HEK293 (cell line): ENCODE measurements at regions not wholly inside any gene's neighbourhood (a gene's known extent, or its start where the extent isn't known, plus 50 kb on each side); places are given as distances from the start of the nearest gene placed in this dataset.

Experiments
- CTCF ChIA-PET: fragments of 350-600 bp; formaldehyde crosslinking; extraction: SDS; loops from one replicate; lab custom pipeline; 2021; ENCODE audit warnings: antibody characterized with exemption; lab: Yijun Ruan, JAX
- POLR2A ChIA-PET: fragments of 300-600 bp; formaldehyde crosslinking; extraction: SDS; loops from one replicate; lab custom pipeline; 2020; ENCODE audit warnings: antibody characterized with exemption, inconsistent platforms; lab: Yijun Ruan, JAX
- H3K27ac ChIP-seq: fragments of 200-500 bp; sonication (Bioruptor generic); 2 replicates; pipeline ENCODE4 v1.5.1; 2014; ENCODE audit warnings: low read depth, low read length, control low read depth, inconsistent platforms; ENCODE audit errors: extremely low read depth
- H3K36me3 ChIP-seq, 2 experiments: fragments of 200-500 bp in 1 of 2; sonication (Bioruptor generic) in 1 of 2; 1 replicate in 1 of 2; 2 replicates in 1 of 2; pipeline ENCODE4 v1.5.1; 2014 to 2017; ENCODE audit warnings: inconsistent platforms in 2 of 2, low read length in 2 of 2; ENCODE audit not compliant: control insufficient read depth in 2 of 2, insufficient read depth in 1 of 2
- H3K4me1 ChIP-seq: fragments of 200-500 bp; sonication (Bioruptor generic); 2 replicates; pipeline ENCODE4 v1.5.1; 2014; ENCODE audit warnings: mild to moderate bottlenecking, low read length, inconsistent platforms; ENCODE audit not compliant: control insufficient read depth, insufficient read depth
- H3K4me3 ChIP-seq: 2 replicates; pipeline ENCODE4 v1.5.1; 2011; ENCODE audit warnings: low read depth, mild to moderate bottlenecking, control low read depth, low read length, moderate library complexity
- H3K9me3 ChIP-seq: fragments of 200-500 bp; sonication (Bioruptor generic); 2 replicates; pipeline ENCODE4 v1.5.1; 2014; ENCODE audit warnings: low read depth, low read length, inconsistent platforms; ENCODE audit not compliant: control insufficient read depth, insufficient read depth
- YY2 ChIP-seq: fragments of 450-650 bp; formaldehyde crosslinking; IDR thresholded peaks from 2 replicates; pipeline ENCODE4 v1.5.1; 2016; ENCODE audit warnings: missing biosample characterization, missing genetic modification characterization
- ZBTB21 ChIP-seq: fragments of 450-650 bp; formaldehyde crosslinking; IDR thresholded peaks from 2 replicates; pipeline ENCODE4 v1.5.1; 2017; ENCODE audit warnings: missing biosample characterization, missing genetic modification characterization
- ZBTB8A ChIP-seq: fragments of 450-650 bp; formaldehyde crosslinking; IDR thresholded peaks from 2 replicates; pipeline ENCODE4 v1.5.1; 2016; ENCODE audit warnings: missing biosample characterization, missing genetic modification characterization
- ZIC2 ChIP-seq: fragments of 450-650 bp; formaldehyde crosslinking; IDR thresholded peaks from 2 replicates; pipeline ENCODE4 v1.5.1; 2016; ENCODE audit warnings: missing biosample characterization, missing genetic modification characterization
- ZNF239 ChIP-seq: fragments of 450-650 bp; formaldehyde crosslinking; IDR thresholded peaks from 2 replicates; pipeline ENCODE4 v1.5.1; 2016; ENCODE audit warnings: missing biosample characterization, missing genetic modification characterization
- ZNF302 ChIP-seq: fragments of 450-650 bp; formaldehyde crosslinking; IDR thresholded peaks from 2 replicates; pipeline ENCODE4 v1.5.1; 2016; ENCODE audit warnings: missing biosample characterization, missing genetic modification characterization, low read depth
- ZNF311 ChIP-seq: fragments of 450-650 bp; formaldehyde crosslinking; IDR thresholded peaks from 2 replicates; pipeline ENCODE4 v1.5.1; 2017; ENCODE audit warnings: missing biosample characterization, missing genetic modification characterization, borderline replicate concordance
- ZNF610 ChIP-seq: fragments of 450-650 bp; formaldehyde crosslinking; IDR thresholded peaks from 2 replicates; pipeline ENCODE4 v1.5.1; 2016; ENCODE audit warnings: missing biosample characterization, missing genetic modification characterization, borderline replicate concordance
- ZNF624 ChIP-seq: fragments of 450-650 bp; formaldehyde crosslinking; IDR thresholded peaks from 2 replicates; pipeline ENCODE4 v1.5.1; 2017; ENCODE audit warnings: missing biosample characterization, missing genetic modification characterization
- ZNF707 ChIP-seq: fragments of 450-650 bp; formaldehyde crosslinking; IDR thresholded peaks from 2 replicates; pipeline ENCODE4 v1.5.1; 2016; ENCODE audit warnings: missing biosample characterization, missing genetic modification characterization
- ZNF777 ChIP-seq: fragments of 450-650 bp; formaldehyde crosslinking; IDR thresholded peaks from 2 replicates; pipeline ENCODE4 v1.5.1; 2017; ENCODE audit warnings: missing biosample characterization, missing genetic modification characterization, borderline replicate concordance
- TF ChIP-seq, protein P1 (sequence below): fragments of 450-650 bp; formaldehyde crosslinking; IDR thresholded peaks from 2 replicates; pipeline ENCODE4 v1.5.1; 2016; ENCODE audit warnings: missing biosample characterization, missing genetic modification characterization
- TF ChIP-seq, protein P2 (sequence below): fragments of 450-650 bp; formaldehyde crosslinking; conservative IDR thresholded peaks from 2 replicates; pipeline ENCODE4 v1.5.1; 2016; ENCODE audit warnings: low read depth, missing biosample characterization, missing genetic modification characterization
- TF ChIP-seq, protein P3 (sequence below): sonication (generic); formaldehyde crosslinking; IDR thresholded peaks from 2 replicates; pipeline ENCODE4 v1.8.1; 2022; ENCODE audit warnings: mild to moderate bottlenecking, moderate library complexity, missing genetic modification reagents
- TF ChIP-seq, protein P4 (sequence below): fragments of 450-650 bp; formaldehyde crosslinking; IDR thresholded peaks from 2 replicates; pipeline ENCODE4 v1.5.1; 2016; ENCODE audit warnings: missing biosample characterization, missing genetic modification characterization
- TF ChIP-seq, protein P5 (sequence below): fragments of 450-650 bp; formaldehyde crosslinking; IDR thresholded peaks from 2 replicates; pipeline ENCODE4 v1.5.1; 2017; ENCODE audit warnings: missing biosample characterization, missing genetic modification characterization
- TF ChIP-seq, protein P6 (sequence below): fragments of 450-650 bp; formaldehyde crosslinking; IDR thresholded peaks from 2 replicates; pipeline ENCODE4 v1.5.1; 2017; ENCODE audit warnings: missing biosample characterization, missing genetic modification characterization
- TF ChIP-seq, protein P7 (sequence below): fragments of 450-650 bp; formaldehyde crosslinking; IDR thresholded peaks from 2 replicates; pipeline ENCODE4 v1.5.1; 2016; ENCODE audit warnings: missing biosample characterization, missing genetic modification characterization
- TF ChIP-seq, protein P8 (sequence below): fragments of 450-650 bp; formaldehyde crosslinking; IDR thresholded peaks from 2 replicates; pipeline ENCODE4 v1.5.1; 2017; ENCODE audit warnings: missing biosample characterization, missing genetic modification characterization

DNA sequence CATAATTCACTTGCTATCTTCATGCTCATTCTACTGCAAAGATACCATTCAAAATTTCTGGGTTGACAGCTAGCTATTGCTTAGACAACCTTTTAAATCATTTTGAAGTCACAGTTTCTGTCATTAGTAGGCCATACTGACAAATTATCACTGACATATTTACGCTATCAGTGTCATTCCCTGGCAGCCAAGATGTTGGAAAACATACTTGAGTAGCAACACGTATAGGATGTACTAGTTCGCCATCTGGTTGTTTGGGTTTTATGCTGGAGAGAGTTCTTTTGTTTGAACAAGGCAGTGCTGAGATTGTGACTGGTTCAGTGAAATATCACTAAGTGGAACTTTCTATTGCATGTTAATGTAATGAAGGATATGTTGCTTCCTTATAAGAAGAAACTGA lies 621.9 kb downstream of the DTWD2 start:
- Histone ChIP-seq H3K9me3 (no peaks in the 10 kb centered on the region), H3K4me3 (no peak overlapping the region), H3K27ac (no peak overlapping the region), H3K4me1 (no peaks in the 10 kb centered on the region), H3K36me3 (no peaks in the 10 kb centered on the region)
- ChIA-PET CTCF (no interaction called here), POLR2A (no interaction called here)
- no peak for TF ChIP-seq ZBTB21
- no peak for TF ChIP-seq ZBTB8A (tag by site-specific recombination)
- TF ChIP-seq ZNF777, result no peak
- TF ChIP-seq, protein P1, sequence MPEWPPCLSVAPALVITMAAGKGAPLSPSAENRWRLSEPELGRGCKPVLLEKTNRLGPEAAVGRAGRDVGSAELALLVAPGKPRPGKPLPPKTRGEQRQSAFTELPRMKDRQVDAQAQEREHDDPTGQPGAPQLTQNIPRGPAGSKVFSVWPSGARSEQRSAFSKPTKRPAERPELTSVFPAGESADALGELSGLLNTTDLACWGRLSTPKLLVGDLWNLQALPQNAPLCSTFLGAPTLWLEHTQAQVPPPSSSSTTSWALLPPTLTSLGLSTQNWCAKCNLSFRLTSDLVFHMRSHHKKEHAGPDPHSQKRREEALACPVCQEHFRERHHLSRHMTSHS (tag by site-specific recombination), result no peak
- TF ChIP-seq ZNF610 (tag by site-specific recombination), result no peak
- TF ChIP-seq ZNF302 (tag by site-specific recombination), result no peak
- TF ChIP-seq YY2 (tag by site-specific recombination), result no peak
- TF ChIP-seq, protein P2, sequence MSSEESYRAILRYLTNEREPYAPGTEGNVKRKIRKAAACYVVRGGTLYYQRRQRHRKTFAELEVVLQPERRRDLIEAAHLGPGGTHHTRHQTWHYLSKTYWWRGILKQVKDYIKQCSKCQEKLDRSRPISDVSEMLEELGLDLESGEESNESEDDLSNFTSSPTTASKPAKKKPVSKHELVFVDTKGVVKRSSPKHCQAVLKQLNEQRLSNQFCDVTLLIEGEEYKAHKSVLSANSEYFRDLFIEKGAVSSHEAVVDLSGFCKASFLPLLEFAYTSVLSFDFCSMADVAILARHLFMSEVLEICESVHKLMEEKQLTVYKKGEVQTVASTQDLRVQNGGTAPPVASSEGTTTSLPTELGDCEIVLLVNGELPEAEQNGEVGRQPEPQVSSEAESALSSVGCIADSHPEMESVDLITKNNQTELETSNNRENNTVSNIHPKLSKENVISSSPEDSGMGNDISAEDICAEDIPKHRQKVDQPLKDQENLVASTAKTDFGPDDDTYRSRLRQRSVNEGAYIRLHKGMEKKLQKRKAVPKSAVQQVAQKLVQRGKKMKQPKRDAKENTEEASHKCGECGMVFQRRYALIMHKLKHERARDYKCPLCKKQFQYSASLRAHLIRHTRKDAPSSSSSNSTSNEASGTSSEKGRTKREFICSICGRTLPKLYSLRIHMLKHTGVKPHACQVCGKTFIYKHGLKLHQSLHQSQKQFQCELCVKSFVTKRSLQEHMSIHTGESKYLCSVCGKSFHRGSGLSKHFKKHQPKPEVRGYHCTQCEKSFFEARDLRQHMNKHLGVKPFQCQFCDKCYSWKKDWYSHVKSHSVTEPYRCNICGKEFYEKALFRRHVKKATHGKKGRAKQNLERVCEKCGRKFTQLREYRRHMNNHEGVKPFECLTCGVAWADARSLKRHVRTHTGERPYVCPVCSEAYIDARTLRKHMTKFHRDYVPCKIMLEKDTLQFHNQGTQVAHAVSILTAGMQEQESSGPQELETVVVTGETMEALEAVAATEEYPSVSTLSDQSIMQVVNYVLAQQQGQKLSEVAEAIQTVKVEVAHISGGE (tag by site-specific recombination), result no peak
- TF ChIP-seq, protein P3, sequence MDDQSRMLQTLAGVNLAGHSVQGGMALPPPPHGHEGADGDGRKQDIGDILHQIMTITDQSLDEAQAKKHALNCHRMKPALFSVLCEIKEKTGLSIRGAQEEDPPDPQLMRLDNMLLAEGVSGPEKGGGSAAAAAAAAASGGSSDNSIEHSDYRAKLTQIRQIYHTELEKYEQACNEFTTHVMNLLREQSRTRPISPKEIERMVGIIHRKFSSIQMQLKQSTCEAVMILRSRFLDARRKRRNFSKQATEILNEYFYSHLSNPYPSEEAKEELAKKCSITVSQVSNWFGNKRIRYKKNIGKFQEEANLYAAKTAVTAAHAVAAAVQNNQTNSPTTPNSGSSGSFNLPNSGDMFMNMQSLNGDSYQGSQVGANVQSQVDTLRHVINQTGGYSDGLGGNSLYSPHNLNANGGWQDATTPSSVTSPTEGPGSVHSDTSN, result no peak
- no peak for TF ChIP-seq ZNF311 (tag by site-specific recombination)
- TF ChIP-seq ZNF239 (tag by site-specific recombination), result no peak
- TF ChIP-seq ZIC2, result no peak
- TF ChIP-seq, protein P4, sequence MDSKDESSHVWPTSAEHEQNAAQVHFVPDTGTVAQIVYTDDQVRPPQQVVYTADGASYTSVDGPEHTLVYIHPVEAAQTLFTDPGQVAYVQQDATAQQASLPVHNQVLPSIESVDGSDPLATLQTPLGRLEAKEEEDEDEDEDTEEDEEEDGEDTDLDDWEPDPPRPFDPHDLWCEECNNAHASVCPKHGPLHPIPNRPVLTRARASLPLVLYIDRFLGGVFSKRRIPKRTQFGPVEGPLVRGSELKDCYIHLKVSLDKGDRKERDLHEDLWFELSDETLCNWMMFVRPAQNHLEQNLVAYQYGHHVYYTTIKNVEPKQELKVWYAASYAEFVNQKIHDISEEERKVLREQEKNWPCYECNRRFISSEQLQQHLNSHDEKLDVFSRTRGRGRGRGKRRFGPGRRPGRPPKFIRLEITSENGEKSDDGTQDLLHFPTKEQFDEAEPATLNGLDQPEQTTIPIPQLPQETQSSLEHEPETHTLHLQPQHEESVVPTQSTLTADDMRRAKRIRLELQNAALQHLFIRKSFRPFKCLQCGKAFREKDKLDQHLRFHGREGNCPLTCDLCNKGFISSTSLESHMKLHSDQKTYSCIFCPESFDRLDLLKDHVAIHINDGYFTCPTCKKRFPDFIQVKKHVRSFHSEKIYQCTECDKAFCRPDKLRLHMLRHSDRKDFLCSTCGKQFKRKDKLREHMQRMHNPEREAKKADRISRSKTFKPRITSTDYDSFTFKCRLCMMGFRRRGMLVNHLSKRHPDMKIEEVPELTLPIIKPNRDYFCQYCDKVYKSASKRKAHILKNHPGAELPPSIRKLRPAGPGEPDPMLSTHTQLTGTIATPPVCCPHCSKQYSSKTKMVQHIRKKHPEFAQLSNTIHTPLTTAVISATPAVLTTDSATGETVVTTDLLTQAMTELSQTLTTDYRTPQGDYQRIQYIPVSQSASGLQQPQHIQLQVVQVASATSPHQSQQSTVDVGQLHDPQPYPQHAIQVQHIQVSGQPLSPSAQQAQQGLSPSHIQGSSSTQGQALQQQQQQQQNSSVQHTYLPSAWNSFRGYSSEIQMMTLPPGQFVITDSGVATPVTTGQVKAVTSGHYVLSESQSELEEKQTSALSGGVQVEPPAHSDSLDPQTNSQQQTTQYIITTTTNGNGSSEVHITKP (tag by site-specific recombination), result no peak
- TF ChIP-seq, protein P5, sequence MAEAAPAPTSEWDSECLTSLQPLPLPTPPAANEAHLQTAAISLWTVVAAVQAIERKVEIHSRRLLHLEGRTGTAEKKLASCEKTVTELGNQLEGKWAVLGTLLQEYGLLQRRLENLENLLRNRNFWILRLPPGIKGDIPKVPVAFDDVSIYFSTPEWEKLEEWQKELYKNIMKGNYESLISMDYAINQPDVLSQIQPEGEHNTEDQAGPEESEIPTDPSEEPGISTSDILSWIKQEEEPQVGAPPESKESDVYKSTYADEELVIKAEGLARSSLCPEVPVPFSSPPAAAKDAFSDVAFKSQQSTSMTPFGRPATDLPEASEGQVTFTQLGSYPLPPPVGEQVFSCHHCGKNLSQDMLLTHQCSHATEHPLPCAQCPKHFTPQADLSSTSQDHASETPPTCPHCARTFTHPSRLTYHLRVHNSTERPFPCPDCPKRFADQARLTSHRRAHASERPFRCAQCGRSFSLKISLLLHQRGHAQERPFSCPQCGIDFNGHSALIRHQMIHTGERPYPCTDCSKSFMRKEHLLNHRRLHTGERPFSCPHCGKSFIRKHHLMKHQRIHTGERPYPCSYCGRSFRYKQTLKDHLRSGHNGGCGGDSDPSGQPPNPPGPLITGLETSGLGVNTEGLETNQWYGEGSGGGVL (tag by site-specific recombination), result no peak
- TF ChIP-seq, protein P6, sequence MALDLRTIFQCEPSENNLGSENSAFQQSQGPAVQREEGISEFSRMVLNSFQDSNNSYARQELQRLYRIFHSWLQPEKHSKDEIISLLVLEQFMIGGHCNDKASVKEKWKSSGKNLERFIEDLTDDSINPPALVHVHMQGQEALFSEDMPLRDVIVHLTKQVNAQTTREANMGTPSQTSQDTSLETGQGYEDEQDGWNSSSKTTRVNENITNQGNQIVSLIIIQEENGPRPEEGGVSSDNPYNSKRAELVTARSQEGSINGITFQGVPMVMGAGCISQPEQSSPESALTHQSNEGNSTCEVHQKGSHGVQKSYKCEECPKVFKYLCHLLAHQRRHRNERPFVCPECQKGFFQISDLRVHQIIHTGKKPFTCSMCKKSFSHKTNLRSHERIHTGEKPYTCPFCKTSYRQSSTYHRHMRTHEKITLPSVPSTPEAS (tag by site-specific recombination), result no peak
- no peak for TF ChIP-seq ZNF707 (tag by site-specific recombination)
- TF ChIP-seq, protein P7, sequence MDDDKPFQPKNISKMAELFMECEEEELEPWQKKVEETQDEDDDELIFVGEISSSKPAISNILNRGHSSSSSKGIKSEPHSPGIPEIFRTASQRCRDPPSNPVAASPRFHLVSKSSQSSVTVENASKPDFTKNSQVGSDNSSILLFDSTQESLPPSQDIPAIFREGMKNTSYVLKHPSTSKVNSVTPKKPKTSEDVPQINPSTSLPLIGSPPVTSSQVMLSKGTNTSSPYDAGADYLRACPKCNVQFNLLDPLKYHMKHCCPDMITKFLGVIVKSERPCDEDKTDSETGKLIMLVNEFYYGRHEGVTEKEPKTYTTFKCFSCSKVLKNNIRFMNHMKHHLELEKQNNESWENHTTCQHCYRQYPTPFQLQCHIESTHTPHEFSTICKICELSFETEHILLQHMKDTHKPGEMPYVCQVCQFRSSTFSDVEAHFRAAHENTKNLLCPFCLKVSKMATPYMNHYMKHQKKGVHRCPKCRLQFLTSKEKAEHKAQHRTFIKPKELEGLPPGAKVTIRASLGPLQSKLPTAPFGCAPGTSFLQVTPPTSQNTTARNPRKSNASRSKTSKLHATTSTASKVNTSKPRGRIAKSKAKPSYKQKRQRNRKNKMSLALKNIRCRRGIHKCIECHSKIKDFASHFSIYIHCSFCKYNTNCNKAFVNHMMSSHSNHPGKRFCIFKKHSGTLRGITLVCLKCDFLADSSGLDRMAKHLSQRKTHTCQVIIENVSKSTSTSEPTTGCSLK (tag by site-specific recombination), result no peak
- TF ChIP-seq, protein P8, sequence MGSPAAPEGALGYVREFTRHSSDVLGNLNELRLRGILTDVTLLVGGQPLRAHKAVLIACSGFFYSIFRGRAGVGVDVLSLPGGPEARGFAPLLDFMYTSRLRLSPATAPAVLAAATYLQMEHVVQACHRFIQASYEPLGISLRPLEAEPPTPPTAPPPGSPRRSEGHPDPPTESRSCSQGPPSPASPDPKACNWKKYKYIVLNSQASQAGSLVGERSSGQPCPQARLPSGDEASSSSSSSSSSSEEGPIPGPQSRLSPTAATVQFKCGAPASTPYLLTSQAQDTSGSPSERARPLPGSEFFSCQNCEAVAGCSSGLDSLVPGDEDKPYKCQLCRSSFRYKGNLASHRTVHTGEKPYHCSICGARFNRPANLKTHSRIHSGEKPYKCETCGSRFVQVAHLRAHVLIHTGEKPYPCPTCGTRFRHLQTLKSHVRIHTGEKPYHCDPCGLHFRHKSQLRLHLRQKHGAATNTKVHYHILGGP (tag by site-specific recombination), result no peak
- TF ChIP-seq ZNF624 (tag by site-specific recombination), result no peak
